Natural killer cell (primary cell): ENCODE measurements at regions not wholly inside any gene's neighbourhood (a gene's known extent, or its start where the extent isn't known, plus 50 kb on each side); places are given as distances from the start of the nearest gene placed in this dataset.

Experiments
- ATAC-seq, 3 donors: fragments of 150-1000 bp in 2 of 3; fragments of 200-7000 bp in 1 of 3; cut with Tn5 transposase; 1 replicate in 1 of 3; 2 replicates in 2 of 3; pipeline ENCODE4 v1.10.0; 2021; ENCODE audit warnings: mild to moderate bottlenecking in 2 of 3, moderate library complexity in 2 of 3
- DNase-seq, 2 donors: peaks; one replicate each; pipeline versions ENCODE4 v3.0.0 to v3.0.0-alpha.2; 2013 to 2021; ENCODE audit warnings: mixed read lengths in 1 of 2
- H3K27ac ChIP-seq: one replicate; pipeline ENCODE4 v1.5.1; 2013; ENCODE audit warnings: mild to moderate bottlenecking, low read length
- H3K27me3 ChIP-seq: one replicate; pipeline ENCODE4 v1.6.1; 2013; ENCODE audit warnings: low read length; ENCODE audit not compliant: control insufficient read depth, insufficient read depth
- H3K36me3 ChIP-seq: one replicate; pipeline ENCODE4 v1.6.1; 2013; ENCODE audit warnings: low read length; ENCODE audit not compliant: control insufficient read depth, insufficient read depth
- H3K4me1 ChIP-seq: one replicate; pipeline ENCODE4 v1.6.1; 2013; ENCODE audit warnings: low read length; ENCODE audit not compliant: control insufficient read depth, insufficient read depth
- H3K4me3 ChIP-seq: one replicate; pipeline ENCODE4 v1.5.1; 2013; ENCODE audit warnings: low read length
- H3K9me3 ChIP-seq: one replicate; pipeline ENCODE4 v1.6.1; 2013; ENCODE audit warnings: low read length; ENCODE audit not compliant: control insufficient read depth, insufficient read depth
- H3K27ac Mint-ChIP-seq, 2 donors: one replicate each; pipeline ENCODE4 v1.8.0; 2022; ENCODE audit warnings: mild to moderate bottlenecking in 2 of 2, mixed read lengths in 2 of 2, moderate library complexity in 1 of 2
- H3K27me3 Mint-ChIP-seq, 2 donors: one replicate each; pipeline ENCODE4 v1.8.0; 2022; ENCODE audit warnings: low read depth in 2 of 2, mixed read lengths in 2 of 2
- H3K36me3 Mint-ChIP-seq: one replicate; pipeline ENCODE4 v1.8.0; 2022; ENCODE audit warnings: mixed read lengths
- H3K4me1 Mint-ChIP-seq, 2 donors: one replicate each; pipeline ENCODE4 v1.8.0; 2022; ENCODE audit warnings: mixed read lengths in 2 of 2
- H3K4me3 Mint-ChIP-seq: one replicate; pipeline ENCODE4 v1.8.0; 2022; ENCODE audit warnings: mild to moderate bottlenecking, moderate library complexity, mixed read lengths
- H3K9me3 Mint-ChIP-seq, 2 donors: one replicate each; pipeline ENCODE4 v1.8.0; 2022; ENCODE audit warnings: mixed read lengths in 2 of 2
- WGBS: methylation state at CpG from one replicate; pipeline ENCODE4 v1.1.7; 2013; ENCODE audit warnings: missing lambda C conversion rate; ENCODE audit not compliant: insufficient coverage; 5-methylcytosine and 5-hydroxymethylcytosine counted together
- intact Hi-C: fragments of 100-400 bp; cut with micrococcal nuclease; formaldehyde crosslinking; loops from one replicate; pipeline ENCODE4 v1.14.2; 2022
- TF ChIP-seq, protein P1 (sequence below): fragments of 200-600 bp; IDR thresholded peaks from one replicate; pipeline ENCODE4 v1.8.0; 2022; ENCODE audit warnings: antibody characterized with exemption

DNA sequence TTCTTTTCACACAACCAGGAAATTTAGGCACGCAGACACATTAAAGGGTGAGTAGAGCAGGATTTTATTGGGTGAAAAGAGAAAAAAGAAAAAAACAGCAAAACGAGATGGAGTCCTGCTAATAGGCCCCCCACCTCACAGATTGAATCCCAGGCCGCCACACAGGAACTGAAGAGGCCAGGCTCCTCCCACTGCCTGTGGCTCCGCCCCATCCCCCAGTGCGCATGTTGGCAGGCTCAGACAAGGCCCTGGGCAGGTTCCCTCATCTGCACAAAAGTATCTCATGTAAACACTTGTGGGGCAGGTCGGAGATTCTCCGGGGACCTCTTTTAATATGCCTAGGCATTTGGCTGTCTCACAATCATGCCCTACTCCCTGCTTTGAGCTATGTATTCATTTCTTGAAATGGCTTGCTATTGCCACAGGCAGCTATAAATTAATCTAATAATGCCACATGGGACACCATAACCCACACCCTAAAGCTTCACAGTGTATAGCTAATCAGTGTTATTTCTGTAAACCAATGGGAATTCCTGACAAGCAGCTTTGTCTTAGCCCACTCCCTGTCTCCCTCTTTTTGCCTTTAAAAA, 76.2 kb upstream of the KIF5B start:
- Mint-ChIP-seq H3K27ac (no peak overlapping the region), H3K4me3 (no peak overlapping the region), H3K36me3 (no peaks in the 10 kb centered on the region), H3K9me3 (no peaks in the 10 kb centered on the region), H3K4me1 (no peaks in the 10 kb centered on the region), H3K27me3 (peaks cover 0 to 6% of the 10 kb centered on the region in 2 donors)
- no peak overlapping the region for H3K4me3 ChIP-seq
- H3K4me1 ChIP-seq, result no peaks in the 10 kb centered on the region
- intact Hi-C loops, result no loop called here
- H3K9me3 ChIP-seq, result no peaks in the 10 kb centered on the region
- no peaks in the 10 kb centered on the region for H3K36me3 ChIP-seq
- no peak for ATAC-seq
- no peak for DNase-seq
- no peak overlapping the region for H3K27ac ChIP-seq
- 85% methylated on average over 7 of the region's 7 CpGs for WGBS
- no peaks in the 10 kb centered on the region for H3K27me3 ChIP-seq
- TF ChIP-seq, protein P1, sequence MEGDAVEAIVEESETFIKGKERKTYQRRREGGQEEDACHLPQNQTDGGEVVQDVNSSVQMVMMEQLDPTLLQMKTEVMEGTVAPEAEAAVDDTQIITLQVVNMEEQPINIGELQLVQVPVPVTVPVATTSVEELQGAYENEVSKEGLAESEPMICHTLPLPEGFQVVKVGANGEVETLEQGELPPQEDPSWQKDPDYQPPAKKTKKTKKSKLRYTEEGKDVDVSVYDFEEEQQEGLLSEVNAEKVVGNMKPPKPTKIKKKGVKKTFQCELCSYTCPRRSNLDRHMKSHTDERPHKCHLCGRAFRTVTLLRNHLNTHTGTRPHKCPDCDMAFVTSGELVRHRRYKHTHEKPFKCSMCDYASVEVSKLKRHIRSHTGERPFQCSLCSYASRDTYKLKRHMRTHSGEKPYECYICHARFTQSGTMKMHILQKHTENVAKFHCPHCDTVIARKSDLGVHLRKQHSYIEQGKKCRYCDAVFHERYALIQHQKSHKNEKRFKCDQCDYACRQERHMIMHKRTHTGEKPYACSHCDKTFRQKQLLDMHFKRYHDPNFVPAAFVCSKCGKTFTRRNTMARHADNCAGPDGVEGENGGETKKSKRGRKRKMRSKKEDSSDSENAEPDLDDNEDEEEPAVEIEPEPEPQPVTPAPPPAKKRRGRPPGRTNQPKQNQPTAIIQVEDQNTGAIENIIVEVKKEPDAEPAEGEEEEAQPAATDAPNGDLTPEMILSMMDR, result no peak

DNA sequence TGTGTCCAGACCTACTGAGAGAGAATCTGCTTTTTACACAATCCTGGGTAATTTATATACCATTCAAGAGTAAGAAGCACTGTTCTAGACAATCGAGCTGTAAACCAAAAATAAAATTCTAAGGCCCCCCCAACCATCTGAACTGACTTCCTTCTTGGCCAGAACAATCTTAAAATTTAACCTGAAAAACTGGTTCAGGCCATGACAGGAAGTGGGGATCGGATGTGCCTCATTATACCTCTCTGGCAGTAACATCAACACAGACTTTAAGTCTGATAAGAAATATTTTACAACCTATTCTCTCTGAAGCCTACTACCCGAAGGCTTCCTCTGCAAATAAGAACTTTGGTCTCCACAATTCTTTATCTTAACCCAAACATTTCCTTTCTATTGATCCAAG, 75.2 kb upstream of the KIF5B start:
- Mint-ChIP-seq H3K36me3 (no peaks in the 10 kb centered on the region), H3K27me3 (peaks cover 0 to 6% of the 10 kb centered on the region in 2 donors), H3K9me3 (no peaks in the 10 kb centered on the region), H3K4me3 (no peak overlapping the region), H3K27ac (no peak overlapping the region), H3K4me1 (no peaks in the 10 kb centered on the region)
- H3K36me3 ChIP-seq, result no peaks in the 10 kb centered on the region
- no peaks in the 10 kb centered on the region for H3K9me3 ChIP-seq
- DNase-seq (peak in 1 of 2 donors; percentile 4), ATAC-seq (no peak)
- H3K27ac ChIP-seq, result no peak overlapping the region
- 5% methylated on average over 3 of the region's 3 CpGs for WGBS
- intact Hi-C loops, result no loop called here
- TF ChIP-seq, protein P1, result no peak
- no peaks in the 10 kb centered on the region for H3K27me3 ChIP-seq
- H3K4me1 ChIP-seq, result no peaks in the 10 kb centered on the region
- no peak overlapping the region for H3K4me3 ChIP-seq

DNA sequence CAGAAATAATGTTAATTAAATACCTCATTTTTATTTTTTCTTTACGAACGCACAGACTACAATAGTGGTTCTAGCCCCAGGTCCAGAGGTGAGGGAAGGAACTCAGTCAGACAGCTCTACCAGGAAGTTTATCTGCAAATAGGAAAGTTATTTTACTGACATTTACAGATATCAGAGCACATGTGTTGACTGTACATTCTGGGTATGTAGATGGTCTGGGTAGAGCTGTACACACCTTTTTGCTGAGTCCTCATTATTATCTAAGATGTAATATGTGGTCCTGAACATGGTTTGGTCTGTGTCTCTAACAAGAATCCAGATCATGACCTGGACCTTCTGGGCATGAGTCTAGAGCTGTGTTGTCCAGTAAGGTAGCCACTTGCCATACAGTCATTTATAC, 74.6 kb upstream of the KIF5B start:
- no peak for ATAC-seq
- H3K9me3 ChIP-seq, result no peaks in the 10 kb centered on the region
- no peaks in the 10 kb centered on the region for H3K9me3 Mint-ChIP-seq
- DNase-seq, result no peak
- H3K27me3 ChIP-seq, result no peaks in the 10 kb centered on the region
- WGBS, result 95% methylated on average over 2 of the region's 2 CpGs
- H3K27ac Mint-ChIP-seq, result no peak overlapping the region
- no peaks in the 10 kb centered on the region for H3K4me1 ChIP-seq
- H3K4me3 Mint-ChIP-seq, result no peak overlapping the region
- intact Hi-C loops, result no loop called here
- H3K36me3 Mint-ChIP-seq, result no peaks in the 10 kb centered on the region
- TF ChIP-seq, protein P1, result no peak
- H3K4me1 Mint-ChIP-seq, result no peaks in the 10 kb centered on the region
- H3K4me3 ChIP-seq, result no peak overlapping the region
- H3K27ac ChIP-seq, result no peak overlapping the region
- no peaks in the 10 kb centered on the region for H3K36me3 ChIP-seq
- H3K27me3 Mint-ChIP-seq, result peaks cover 0 to 6% of the 10 kb centered on the region in 2 donors

DNA sequence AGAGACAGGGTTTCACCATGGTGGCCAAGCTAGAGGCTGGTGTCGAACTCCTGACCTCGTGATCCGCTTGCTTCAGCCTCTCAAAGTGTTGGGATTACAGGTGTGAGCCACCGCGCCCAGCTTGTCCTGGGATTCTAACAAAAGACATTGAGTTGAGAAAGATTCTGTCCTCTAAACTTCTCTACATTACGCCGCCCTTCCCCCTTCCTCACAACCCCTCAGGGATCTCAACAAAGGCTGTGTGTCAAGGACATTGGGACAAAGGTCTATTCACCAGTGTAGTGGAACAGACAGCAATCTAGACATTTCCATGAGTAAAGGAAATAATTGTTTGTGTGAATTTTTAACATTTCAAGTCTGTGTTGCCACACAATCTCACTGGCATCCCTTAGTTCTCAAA, 68.8 kb upstream of the KIF5B start:
- no peak overlapping the region for H3K4me3 ChIP-seq
- no peaks in the 10 kb centered on the region for H3K4me1 ChIP-seq
- Mint-ChIP-seq H3K36me3 (no peaks in the 10 kb centered on the region), H3K27me3 (peaks cover 0 to 6% of the 10 kb centered on the region in 2 donors), H3K4me1 (no peaks in the 10 kb centered on the region), H3K9me3 (no peaks in the 10 kb centered on the region), H3K27ac (no peak overlapping the region), H3K4me3 (no peak overlapping the region)
- H3K27me3 ChIP-seq, result no peaks in the 10 kb centered on the region
- DNase-seq, result no peak
- H3K27ac ChIP-seq, result no peak overlapping the region
- ATAC-seq, result no peak
- no peaks in the 10 kb centered on the region for H3K36me3 ChIP-seq
- TF ChIP-seq, protein P1, result no peak
- peaks cover 8% of the 10 kb centered on the region for H3K9me3 ChIP-seq
- 90% methylated on average over 7 of the region's 7 CpGs for WGBS
- intact Hi-C loops, result no loop called here
